ENCODE measurements at regions not wholly inside any gene's neighbourhood (a gene's known extent, or its start where the extent isn't known, plus 50 kb on each side); places are given as distances from the start of the nearest gene placed in this dataset.

GRCh38 chr13:61188057-61188456, 227.6 kb downstream of the PCDH20 start:
- no peak for TF ChIP-seq ESRRA (CRISPR knock-in tag; IDR thresholded peaks at IDR 0.05; ENCODE audit: borderline replicate concordance)
- TF ChIP-seq CREB1 (CRISPR knock-in tag; IDR thresholded peaks at IDR 0.05), result no peak
- no peak for TF ChIP-seq USF1 (CRISPR knock-in tag; IDR thresholded peaks at IDR 0.05)

All from WTC11 (cell line).